HCT116 (cell line): ENCODE measurements at regions not wholly inside any gene's neighbourhood (a gene's known extent, or its start where the extent isn't known, plus 50 kb on each side); places are given as distances from the start of the nearest gene placed in this dataset.

Source experiments
- ATAC-seq: fragments of 200-7000 bp; cut with Tn5 transposase; 2 replicates; pipeline ENCODE4 v1.9.1; 2020; ENCODE audit warnings: mild to moderate bottlenecking, moderate library complexity
- BruUV-seq: library from RNA; stranded (reverse); fragments of 400-500 nt; replicated peaks from 2 replicates; lab custom pipeline; 2021; lab: Mats Ljungman, UMichigan
- CTCF ChIA-PET: fragments of 300-600 bp; sonication (Branson Sonifier 250); formaldehyde crosslinking; loops from one replicate; lab custom pipeline; 2021; ENCODE audit warnings: antibody characterized with exemption; lab: Charles Lee
- POLR2A ChIA-PET: fragments of 300-600, 350-600 bp; sonication (Branson Sonifier 250); formaldehyde crosslinking; loops from one replicate; lab custom pipeline; 2021; ENCODE audit warnings: antibody characterized with exemption; lab: Charles Lee
- RAD21 ChIA-PET, 2 experiments: fragments of 300-600 bp; sonication (Branson Sonifier 250); formaldehyde crosslinking; loops; one replicate each; lab custom pipeline; 2023; ENCODE audit warnings: low total read pairs in 2 of 2; ENCODE audit not compliant: uncharacterized antibody in 2 of 2, unreplicated experiment in 2 of 2, low non-redundant PET in 1 of 2; lab: Charles Lee
- DNase-seq: peaks from one replicate; pipeline ENCODE4 v3.0.0-alpha.2; 2010; ENCODE audit warnings: low read depth, low spot score
- H2AFZ ChIP-seq: fragments of 200-600 bp; shearing (Covaris generic), sonication (generic); 2 replicates; pipeline ENCODE4 v1.6.1; 2017; ENCODE audit warnings: low read depth, mixed run types, mixed read lengths, antibody characterized with exemption, low read length; ENCODE audit not compliant: poor library complexity, severe bottlenecking
- H3K27ac ChIP-seq: 2 replicates; pipeline ENCODE4 v1.5.1; 2012; ENCODE audit warnings: low read depth, low read length
- H3K27me3 ChIP-seq: fragments of 200-600 bp; sonication (generic); 2 replicates; pipeline ENCODE4 v1.6.1; 2016; ENCODE audit warnings: mixed run types, low read length, mixed read lengths; ENCODE audit not compliant: insufficient read depth
- H3K36me3 ChIP-seq, 2 experiments: fragments of 200-500 bp in 1 of 2; fragments of 200-600 bp in 1 of 2; sonication (Bioruptor generic) in 1 of 2; sonication (generic) in 1 of 2; 2 replicates each; pipeline versions ENCODE4 v1.5.1 to v1.6.1; 2014 to 2016; ENCODE audit warnings: low read length in 2 of 2, inconsistent platforms in 1 of 2, mixed read lengths in 1 of 2, mixed run types in 1 of 2; ENCODE audit not compliant: insufficient read depth in 2 of 2, control insufficient read depth in 1 of 2
- H3K4me1 ChIP-seq, 2 experiments: fragments of 200-600 bp in 1 of 2; sonication (generic) in 1 of 2; 2 replicates each; pipeline versions ENCODE4 v1.5.1 to v1.6.1; 2012 to 2017; ENCODE audit warnings: low read length in 2 of 2, inconsistent platforms in 1 of 2, mild to moderate bottlenecking in 1 of 2, mixed read lengths in 1 of 2, mixed run types in 1 of 2, moderate library complexity in 1 of 2; ENCODE audit not compliant: insufficient read depth in 2 of 2, control insufficient read depth in 1 of 2
- H3K4me2 ChIP-seq: fragments of 200-600 bp; sonication (generic); 2 replicates; pipeline ENCODE4 v1.6.1; 2017; ENCODE audit warnings: mixed run types, low read length, mixed read lengths
- H3K4me3 ChIP-seq, 2 experiments: fragments of 200-600 bp in 1 of 2; sonication (generic) in 1 of 2; replicated peaks in 1 of 2; 2 replicates each; pipeline ENCODE4 v1.5.1; 2011 to 2016; ENCODE audit warnings: low read length in 2 of 2, control low read depth in 1 of 2, low read depth in 1 of 2, mild to moderate bottlenecking in 1 of 2, mixed read lengths in 1 of 2, mixed run types in 1 of 2
- H3K79me2 ChIP-seq: fragments of 200-600 bp; sonication (generic); 2 replicates; pipeline ENCODE4 v1.6.1; 2017; ENCODE audit warnings: mild to moderate bottlenecking, mixed run types, low read length, moderate library complexity, mixed read lengths; ENCODE audit not compliant: insufficient read depth
- H3K9ac ChIP-seq: fragments of 200-600 bp; sonication (generic); 2 replicates; pipeline ENCODE4 v1.6.1; 2016; ENCODE audit warnings: low read length, mixed read lengths
- H3K9me2 ChIP-seq: fragments of 200-600 bp; sonication (generic), shearing (Covaris generic); 2 replicates; pipeline ENCODE4 v1.6.1; 2017; ENCODE audit warnings: mixed run types, mild to moderate bottlenecking, moderate library complexity; ENCODE audit not compliant: insufficient read depth
- H3K9me3 ChIP-seq, 2 experiments: fragments of 200-500 bp in 1 of 2; fragments of 200-600 bp in 1 of 2; sonication (Bioruptor generic) in 1 of 2; sonication (generic) in 1 of 2; 2 replicates each; pipeline ENCODE4 v1.6.1; 2014 to 2017; ENCODE audit warnings: low read length in 2 of 2, mixed read lengths in 2 of 2, inconsistent platforms in 1 of 2, low read depth in 1 of 2, mild to moderate bottlenecking in 1 of 2, mixed run types in 1 of 2, moderate library complexity in 1 of 2; ENCODE audit not compliant: control insufficient read depth in 1 of 2, insufficient read depth in 1 of 2
- H4K20me1 ChIP-seq: fragments of 200-600 bp; sonication (generic), shearing (Covaris generic); 2 replicates; pipeline ENCODE4 v1.6.1; 2017; ENCODE audit warnings: mixed run types, mild to moderate bottlenecking, moderate library complexity; ENCODE audit not compliant: insufficient read depth
- ATF3 ChIP-seq: IDR thresholded peaks from 2 replicates; pipeline ENCODE4 v1.6.1; 2012
- CBX3 ChIP-seq: IDR thresholded peaks from 2 replicates; pipeline ENCODE4 v1.6.1; 2012; ENCODE audit warnings: low read depth
- CTCF ChIP-seq, 3 experiments: fragments of 200-600 bp in 1 of 3; sonication (generic) in 1 of 3; IDR thresholded peaks in 2 of 3; conservative IDR thresholded peaks in 1 of 3; 2 replicates each; pipeline ENCODE4 v1.5.1; 2012 to 2017; ENCODE audit warnings: low read depth in 2 of 3, low read length in 2 of 3, antibody characterized with exemption in 1 of 3, borderline replicate concordance in 1 of 3, control low read depth in 1 of 3, mild to moderate bottlenecking in 1 of 3, mixed read lengths in 1 of 3, mixed run types in 1 of 3, moderate library complexity in 1 of 3; ENCODE audit not compliant: insufficient read depth in 1 of 3
- EGR1 ChIP-seq: IDR thresholded peaks from 2 replicates; pipeline ENCODE4 v1.6.1; 2012; ENCODE audit warnings: low read depth
- EZH2 ChIP-seq: fragments of 200-600 bp; sonication (generic); IDR thresholded peaks from 2 replicates; pipeline ENCODE4 v1.6.1; 2017; ENCODE audit warnings: antibody characterized with exemption, mixed run types
- EZH2phosphoT487 ChIP-seq: fragments of 200-600 bp; IDR thresholded peaks from 2 replicates; pipeline ENCODE4 v1.6.1; 2018; ENCODE audit warnings: antibody characterized with exemption, borderline replicate concordance
- FOSL1 ChIP-seq: IDR thresholded peaks from 2 replicates; pipeline ENCODE4 v1.6.1; 2012; ENCODE audit warnings: low read depth
- MAX ChIP-seq: IDR thresholded peaks from 2 replicates; pipeline ENCODE4 v1.6.1; 2012
- POLR2AphosphoS5 ChIP-seq: IDR thresholded peaks from 2 replicates; pipeline ENCODE4 v1.6.1; 2011; ENCODE audit warnings: mild to moderate bottlenecking, low read depth, low read length, moderate library complexity
- SIN3A ChIP-seq: IDR thresholded peaks from 2 replicates; pipeline ENCODE4 v1.6.1; 2012; ENCODE audit warnings: low read depth
- ZNF274 ChIP-seq: fragments of 200-500 bp; sonication (Bioruptor generic); IDR thresholded peaks from 2 replicates; pipeline ENCODE4 v1.6.1; 2014; ENCODE audit warnings: mild to moderate bottlenecking, low read depth, low read length, inconsistent platforms
- intact Hi-C: fragments of 100-400 bp; cut with micrococcal nuclease; formaldehyde crosslinking; loops from 2 replicates; pipeline ENCODE4 v1.10.0; 2022
- TF ChIP-seq, protein P1 (sequence below): IDR thresholded peaks from 2 replicates; pipeline ENCODE4 v1.6.1; 2012; ENCODE audit warnings: low read depth

DNA sequence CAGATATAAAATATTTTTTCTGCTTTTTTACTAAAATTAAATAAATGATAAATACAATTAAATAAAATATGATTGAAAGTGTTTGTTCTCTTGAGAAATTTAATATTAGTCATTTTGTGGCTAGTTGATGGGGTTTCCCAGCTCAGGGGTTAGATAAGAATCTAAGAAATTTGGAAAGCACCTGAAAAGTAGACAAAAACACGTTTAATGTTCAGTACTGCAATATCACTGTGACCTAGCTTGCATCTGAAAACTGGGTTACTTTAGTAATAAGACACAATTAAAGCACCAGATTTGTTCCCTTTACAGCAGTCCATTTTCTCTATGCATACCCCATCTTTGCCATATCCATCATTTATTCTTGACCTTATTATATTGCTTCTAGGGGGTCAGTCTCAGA, 1454.8 kb upstream of the SPRY2 start:
- Histone ChIP-seq H3K27ac (no peak overlapping the region), H3K4me1 (no peaks in the 10 kb centered on the region), H3K79me2 (no peaks in the 10 kb centered on the region), H3K4me3 (no peak overlapping the region), H2AFZ (no peak overlapping the region), H4K20me1 (no peaks in the 10 kb centered on the region), H3K36me3 (no peaks in the 10 kb centered on the region), H3K9me2 (no peaks in the 10 kb centered on the region), H3K9me3 (no peaks in the 10 kb centered on the region), H3K4me2 (no peak overlapping the region), H3K9ac (no peak overlapping the region), H3K27me3 (no peaks in the 10 kb centered on the region)
- ChIA-PET CTCF (no interaction called here), RAD21 (no interaction called here), POLR2A (no interaction called here)
- no peak for DNase-seq
- BruUV-seq, result no TSS peak
- ATAC-seq, result no peak
- intact Hi-C loops, result no loop called here
- no peak for TF ChIP-seq SIN3A
- TF ChIP-seq CTCF (IDR thresholded peaks at IDR 0.05 in 2 of 3, conservative IDR thresholded peaks at IDR 0.05 in 1 of 3; ENCODE audit: borderline replicate concordance in 1 of 3, insufficient read depth in 1 of 3, low read depth in 2 of 3, low read length in 2 of 3), result no peak
- TF ChIP-seq, protein P1, sequence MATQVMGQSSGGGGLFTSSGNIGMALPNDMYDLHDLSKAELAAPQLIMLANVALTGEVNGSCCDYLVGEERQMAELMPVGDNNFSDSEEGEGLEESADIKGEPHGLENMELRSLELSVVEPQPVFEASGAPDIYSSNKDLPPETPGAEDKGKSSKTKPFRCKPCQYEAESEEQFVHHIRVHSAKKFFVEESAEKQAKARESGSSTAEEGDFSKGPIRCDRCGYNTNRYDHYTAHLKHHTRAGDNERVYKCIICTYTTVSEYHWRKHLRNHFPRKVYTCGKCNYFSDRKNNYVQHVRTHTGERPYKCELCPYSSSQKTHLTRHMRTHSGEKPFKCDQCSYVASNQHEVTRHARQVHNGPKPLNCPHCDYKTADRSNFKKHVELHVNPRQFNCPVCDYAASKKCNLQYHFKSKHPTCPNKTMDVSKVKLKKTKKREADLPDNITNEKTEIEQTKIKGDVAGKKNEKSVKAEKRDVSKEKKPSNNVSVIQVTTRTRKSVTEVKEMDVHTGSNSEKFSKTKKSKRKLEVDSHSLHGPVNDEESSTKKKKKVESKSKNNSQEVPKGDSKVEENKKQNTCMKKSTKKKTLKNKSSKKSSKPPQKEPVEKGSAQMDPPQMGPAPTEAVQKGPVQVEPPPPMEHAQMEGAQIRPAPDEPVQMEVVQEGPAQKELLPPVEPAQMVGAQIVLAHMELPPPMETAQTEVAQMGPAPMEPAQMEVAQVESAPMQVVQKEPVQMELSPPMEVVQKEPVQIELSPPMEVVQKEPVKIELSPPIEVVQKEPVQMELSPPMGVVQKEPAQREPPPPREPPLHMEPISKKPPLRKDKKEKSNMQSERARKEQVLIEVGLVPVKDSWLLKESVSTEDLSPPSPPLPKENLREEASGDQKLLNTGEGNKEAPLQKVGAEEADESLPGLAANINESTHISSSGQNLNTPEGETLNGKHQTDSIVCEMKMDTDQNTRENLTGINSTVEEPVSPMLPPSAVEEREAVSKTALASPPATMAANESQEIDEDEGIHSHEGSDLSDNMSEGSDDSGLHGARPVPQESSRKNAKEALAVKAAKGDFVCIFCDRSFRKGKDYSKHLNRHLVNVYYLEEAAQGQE, result no peak
- TF ChIP-seq POLR2AphosphoS5, result no peak
- no peak for TF ChIP-seq MAX
- TF ChIP-seq EZH2phosphoT487, result no peak
- TF ChIP-seq EGR1, result no peak
- no peak for TF ChIP-seq CBX3
- TF ChIP-seq EZH2, result no peak
- no peak for TF ChIP-seq ZNF274
- no peak for TF ChIP-seq FOSL1
- TF ChIP-seq ATF3, result no peak
